ENCODE measurements at regions not wholly inside any gene's neighbourhood (a gene's known extent, or its start where the extent isn't known, plus 50 kb on each side); places are given as distances from the start of the nearest gene placed in this dataset.

- no peak overlapping the region for H3K4me3 ChIP-seq (ENCODE audit: low read depth, low read length)
- DNase-seq (ENCODE audit: low read depth), result no peak
- TF ChIP-seq, protein P1, sequence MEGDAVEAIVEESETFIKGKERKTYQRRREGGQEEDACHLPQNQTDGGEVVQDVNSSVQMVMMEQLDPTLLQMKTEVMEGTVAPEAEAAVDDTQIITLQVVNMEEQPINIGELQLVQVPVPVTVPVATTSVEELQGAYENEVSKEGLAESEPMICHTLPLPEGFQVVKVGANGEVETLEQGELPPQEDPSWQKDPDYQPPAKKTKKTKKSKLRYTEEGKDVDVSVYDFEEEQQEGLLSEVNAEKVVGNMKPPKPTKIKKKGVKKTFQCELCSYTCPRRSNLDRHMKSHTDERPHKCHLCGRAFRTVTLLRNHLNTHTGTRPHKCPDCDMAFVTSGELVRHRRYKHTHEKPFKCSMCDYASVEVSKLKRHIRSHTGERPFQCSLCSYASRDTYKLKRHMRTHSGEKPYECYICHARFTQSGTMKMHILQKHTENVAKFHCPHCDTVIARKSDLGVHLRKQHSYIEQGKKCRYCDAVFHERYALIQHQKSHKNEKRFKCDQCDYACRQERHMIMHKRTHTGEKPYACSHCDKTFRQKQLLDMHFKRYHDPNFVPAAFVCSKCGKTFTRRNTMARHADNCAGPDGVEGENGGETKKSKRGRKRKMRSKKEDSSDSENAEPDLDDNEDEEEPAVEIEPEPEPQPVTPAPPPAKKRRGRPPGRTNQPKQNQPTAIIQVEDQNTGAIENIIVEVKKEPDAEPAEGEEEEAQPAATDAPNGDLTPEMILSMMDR (IDR thresholded peaks at IDR 0.05; ENCODE audit: low read depth, low read length, missing control alignments), result no peak
Measured at GRCh38 chr3:78402720-78403119, 1362.8 kb downstream of the ROBO2 start.

DNA sequence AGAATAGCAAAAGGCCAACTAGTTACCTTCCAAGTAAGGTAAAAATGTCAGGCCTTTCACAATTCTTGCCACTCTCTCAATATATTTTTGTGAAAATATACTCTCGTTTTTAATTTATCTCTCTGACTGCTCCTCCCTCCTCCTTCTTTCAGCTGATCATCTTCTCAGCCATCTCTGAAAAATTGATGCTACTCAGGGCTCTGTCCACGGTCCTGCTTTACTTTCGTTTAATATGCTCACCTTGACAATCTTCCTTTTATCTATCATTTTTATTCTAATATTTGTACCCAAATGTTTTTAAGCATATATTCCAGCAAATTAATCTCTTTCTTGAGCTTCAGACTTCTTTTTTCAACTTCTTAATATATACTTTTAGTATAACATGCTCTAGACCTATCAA, 1362.1 kb downstream of the ROBO1 start:
- TF ChIP-seq, protein P1 (IDR thresholded peaks at IDR 0.05; ENCODE audit: low read depth, low read length, missing control alignments), result no peak
- DNase-seq (ENCODE audit: low read depth), result no peak
- H3K4me3 ChIP-seq (ENCODE audit: low read depth, low read length), result no peak overlapping the region

GRCh38 chr3:78406396-78406795, 1361.4 kb downstream of the ROBO1 start:
- DNase-seq (ENCODE audit: low read depth), result no peak
- no peak overlapping the region for H3K4me3 ChIP-seq (ENCODE audit: low read depth, low read length)
- TF ChIP-seq, protein P1 (IDR thresholded peaks at IDR 0.05; ENCODE audit: low read depth, low read length, missing control alignments), result no peak

- DNase-seq (ENCODE audit: low read depth), result no peak
- TF ChIP-seq, protein P1 (IDR thresholded peaks at IDR 0.05; ENCODE audit: low read depth, low read length, missing control alignments), result no peak
- H3K4me3 ChIP-seq (ENCODE audit: low read depth, low read length), result no peak overlapping the region
Measured at GRCh38 chr3:78410077-78410476, 1357.7 kb downstream of the ROBO1 start.

- no peak for DNase-seq (ENCODE audit: low read depth)
- H3K4me3 ChIP-seq (ENCODE audit: low read depth, low read length), result no peak overlapping the region
- TF ChIP-seq, protein P1 (IDR thresholded peaks at IDR 0.05; ENCODE audit: low read depth, low read length, missing control alignments), result no peak
Measured at GRCh38 chr3:78414261-78414660, 1353.5 kb downstream of the ROBO1 start.

GRCh38 chr3:78420611-78421010, 1347.2 kb downstream of the ROBO1 start:
- no peak for DNase-seq (ENCODE audit: low read depth)
- H3K4me3 ChIP-seq (ENCODE audit: low read depth, low read length), result no peak overlapping the region
- TF ChIP-seq, protein P1 (IDR thresholded peaks at IDR 0.05; ENCODE audit: low read depth, low read length, missing control alignments), result no peak

DNA sequence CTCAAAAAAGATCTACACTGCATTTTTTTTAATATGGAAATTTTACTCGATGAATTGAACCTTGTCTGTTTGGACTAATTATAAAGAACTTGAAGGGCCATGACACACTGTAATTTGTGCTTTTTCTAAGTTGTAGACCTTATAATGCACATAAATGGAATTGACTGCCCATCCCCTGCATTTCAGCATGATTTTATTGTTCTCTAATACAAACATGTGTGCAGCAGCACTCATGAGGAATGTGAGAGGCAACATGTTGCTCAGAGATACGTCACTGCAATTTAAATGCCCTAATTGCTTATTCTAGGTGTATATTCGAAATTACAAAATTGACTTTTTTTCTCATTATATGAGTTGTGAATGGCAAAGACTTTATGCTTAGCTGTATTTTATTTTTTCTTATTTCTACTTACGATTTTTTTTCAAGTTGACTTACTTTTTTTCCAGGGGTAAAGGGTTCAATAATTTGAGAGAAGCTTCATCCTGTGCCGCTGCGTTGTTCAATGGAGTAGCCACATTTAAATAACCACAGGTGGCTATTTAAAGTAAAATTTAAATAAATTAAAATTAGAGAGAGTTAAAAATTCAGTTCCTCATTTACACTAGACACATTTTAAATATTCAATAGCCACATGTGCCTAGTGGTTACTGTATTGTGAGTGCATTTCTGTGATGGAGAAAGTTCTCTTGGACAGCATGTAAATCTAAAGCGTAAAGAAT, 1346.4 kb downstream of the ROBO1 start:
- H3K4me3 ChIP-seq (ENCODE audit: low read depth, low read length), result no peak overlapping the region
- TF ChIP-seq, protein P1 (IDR thresholded peaks at IDR 0.05; ENCODE audit: low read depth, low read length, missing control alignments), result no peak
- DNase-seq (ENCODE audit: low read depth), result no peak

Measured in GM12864 (cell line).